Parathyroid adenoma (tissue), 2 donors: ENCODE measurements at regions not wholly inside any gene's neighbourhood (a gene's known extent, or its start where the extent isn't known, plus 50 kb on each side); places are given as distances from the start of the nearest gene placed in this dataset.

ENCODE experiments used
- H2AFZ ChIP-seq: fragments of 300-600 bp; sonication (generic); one replicate; pipeline ENCODE4 v1.7.0; 2017; ENCODE audit warnings: antibody characterized with exemption, mild to moderate bottlenecking
- H3K27ac ChIP-seq: fragments of 300-600 bp; sonication (generic); one replicate; pipeline ENCODE4 v1.7.0; 2017
- H3K27me3 ChIP-seq: fragments of 300-600 bp; sonication (generic); one replicate; pipeline ENCODE4 v1.7.0; 2017; ENCODE audit warnings: low read length; ENCODE audit not compliant: control insufficient read depth, insufficient read depth
- H3K36me3 ChIP-seq: fragments of 300-600 bp; sonication (generic); one replicate; pipeline ENCODE4 v1.7.0; 2017; ENCODE audit warnings: low read length; ENCODE audit not compliant: control insufficient read depth, insufficient read depth
- H3K4me1 ChIP-seq: fragments of 300-600 bp; sonication (generic); one replicate; pipeline ENCODE4 v1.7.0; 2017; ENCODE audit warnings: control low read depth
- H3K4me2 ChIP-seq: fragments of 300-600 bp; sonication (generic); one replicate; pipeline ENCODE4 v1.7.0; 2017; ENCODE audit warnings: low read length
- H3K4me3 ChIP-seq: fragments of 300-600 bp; sonication (generic); one replicate; pipeline ENCODE4 v1.7.0; 2017; ENCODE audit warnings: low read depth, low read length
- H3K79me2 ChIP-seq: fragments of 300-600 bp; sonication (generic); one replicate; pipeline ENCODE4 v1.7.0; 2017; ENCODE audit warnings: control low read depth
- H3K9ac ChIP-seq: fragments of 300-600 bp; sonication (generic); one replicate; pipeline ENCODE4 v1.7.0; 2017; ENCODE audit warnings: mild to moderate bottlenecking
- H3K9me3 ChIP-seq: fragments of 300-600 bp; sonication (generic); one replicate; pipeline ENCODE4 v1.7.0; 2017; ENCODE audit warnings: low read length; ENCODE audit not compliant: control insufficient read depth
- TF ChIP-seq, protein P1 (sequence below): fragments of 300-600 bp; sonication (generic); IDR thresholded peaks from one replicate; pipeline ENCODE4 v1.7.0; 2017; ENCODE audit warnings: antibody characterized with exemption, mild to moderate bottlenecking
- donor health status: primary hyperparathyroidism.

GRCh38 chr4:81557306-81557705 is 85.6 kb upstream of the RASGEF1B start:
- Histone ChIP-seq H3K27ac (no peak overlapping the region), H2AFZ (no peak overlapping the region)
- TF ChIP-seq, protein P1, sequence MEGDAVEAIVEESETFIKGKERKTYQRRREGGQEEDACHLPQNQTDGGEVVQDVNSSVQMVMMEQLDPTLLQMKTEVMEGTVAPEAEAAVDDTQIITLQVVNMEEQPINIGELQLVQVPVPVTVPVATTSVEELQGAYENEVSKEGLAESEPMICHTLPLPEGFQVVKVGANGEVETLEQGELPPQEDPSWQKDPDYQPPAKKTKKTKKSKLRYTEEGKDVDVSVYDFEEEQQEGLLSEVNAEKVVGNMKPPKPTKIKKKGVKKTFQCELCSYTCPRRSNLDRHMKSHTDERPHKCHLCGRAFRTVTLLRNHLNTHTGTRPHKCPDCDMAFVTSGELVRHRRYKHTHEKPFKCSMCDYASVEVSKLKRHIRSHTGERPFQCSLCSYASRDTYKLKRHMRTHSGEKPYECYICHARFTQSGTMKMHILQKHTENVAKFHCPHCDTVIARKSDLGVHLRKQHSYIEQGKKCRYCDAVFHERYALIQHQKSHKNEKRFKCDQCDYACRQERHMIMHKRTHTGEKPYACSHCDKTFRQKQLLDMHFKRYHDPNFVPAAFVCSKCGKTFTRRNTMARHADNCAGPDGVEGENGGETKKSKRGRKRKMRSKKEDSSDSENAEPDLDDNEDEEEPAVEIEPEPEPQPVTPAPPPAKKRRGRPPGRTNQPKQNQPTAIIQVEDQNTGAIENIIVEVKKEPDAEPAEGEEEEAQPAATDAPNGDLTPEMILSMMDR, result no peak

GRCh38 chr4:81555489-81555888 is 83.8 kb upstream of the RASGEF1B start:
- Histone ChIP-seq H3K36me3 (no peaks in the 10 kb centered on the region), H3K27me3 (no peaks in the 10 kb centered on the region), H3K4me2 (no peak overlapping the region), H3K4me1 (no peaks in the 10 kb centered on the region), H2AFZ (peak overlapping the region; percentile 15), H3K9ac (no peak overlapping the region), H3K9me3 (no peaks in the 10 kb centered on the region), H3K4me3 (no peak overlapping the region), H3K79me2 (no peaks in the 10 kb centered on the region), H3K27ac (no peak overlapping the region)
- TF ChIP-seq, protein P1, result no peak

More at GRCh38 chr4:81557306-81557705, 85.6 kb upstream of the RASGEF1B start:
- Histone ChIP-seq H3K9ac (no peak overlapping the region), H3K79me2 (no peaks in the 10 kb centered on the region), H3K27me3 (no peaks in the 10 kb centered on the region), H3K36me3 (no peaks in the 10 kb centered on the region), H3K4me3 (no peak overlapping the region), H3K9me3 (no peaks in the 10 kb centered on the region), H3K4me1 (no peaks in the 10 kb centered on the region), H3K4me2 (no peak overlapping the region)

DNA sequence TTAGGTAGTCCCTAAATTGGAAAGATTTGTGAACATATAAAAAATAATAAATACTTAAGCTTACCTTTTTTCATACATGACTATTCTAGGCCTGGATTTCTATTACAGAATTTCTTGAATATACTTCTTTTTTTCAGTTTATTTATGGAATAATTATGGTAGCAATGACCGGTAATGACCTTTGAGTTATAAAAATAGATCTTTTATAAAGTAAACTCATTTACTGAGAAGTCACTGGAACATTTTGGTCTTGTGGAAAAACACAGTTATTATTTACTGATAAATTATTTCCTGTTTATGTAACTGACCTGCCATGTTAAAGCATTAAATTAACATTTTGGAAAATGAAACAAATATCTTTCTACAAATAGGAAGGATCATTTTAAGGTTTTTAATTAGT is 80.4 kb upstream of the RASGEF1B start:
- Histone ChIP-seq H3K36me3 (no peaks in the 10 kb centered on the region), H3K9me3 (no peaks in the 10 kb centered on the region), H3K4me1 (no peaks in the 10 kb centered on the region), H3K9ac (no peak overlapping the region), H3K4me2 (no peak overlapping the region), H2AFZ (no peak overlapping the region), H3K27me3 (no peaks in the 10 kb centered on the region), H3K79me2 (no peaks in the 10 kb centered on the region), H3K4me3 (no peak overlapping the region), H3K27ac (no peak overlapping the region)
- TF ChIP-seq, protein P1, result no peak

DNA sequence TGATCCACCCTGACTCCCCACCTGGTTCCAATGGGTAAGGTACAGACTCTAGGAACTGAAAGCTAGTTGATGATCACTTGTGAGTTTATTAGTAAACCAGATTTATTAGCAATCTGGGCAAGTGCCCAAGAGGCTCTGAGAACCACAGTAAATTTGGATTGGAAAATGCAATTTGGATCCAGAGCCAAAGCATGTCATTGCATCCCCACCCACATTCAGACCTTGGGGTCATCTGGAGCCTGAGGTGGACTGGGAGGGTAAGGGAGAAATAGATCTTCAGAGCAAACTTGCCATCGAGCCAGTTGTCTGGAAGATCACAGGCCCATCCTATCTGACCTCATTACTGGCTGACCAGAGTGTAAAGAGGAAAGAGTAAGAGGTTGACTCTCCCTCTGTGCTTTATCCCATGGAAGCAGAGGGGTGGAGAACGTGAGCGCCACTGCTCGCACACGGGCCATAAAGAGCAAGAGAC is 78.7 kb upstream of the RASGEF1B start:
- Histone ChIP-seq H3K27ac (no peak overlapping the region), H3K9me3 (no peaks in the 10 kb centered on the region), H3K36me3 (no peaks in the 10 kb centered on the region), H2AFZ (no peak overlapping the region), H3K4me2 (no peak overlapping the region), H3K4me1 (no peaks in the 10 kb centered on the region), H3K27me3 (no peaks in the 10 kb centered on the region), H3K79me2 (no peaks in the 10 kb centered on the region), H3K9ac (no peak overlapping the region), H3K4me3 (no peak overlapping the region)
- TF ChIP-seq, protein P1, result no peak

DNA sequence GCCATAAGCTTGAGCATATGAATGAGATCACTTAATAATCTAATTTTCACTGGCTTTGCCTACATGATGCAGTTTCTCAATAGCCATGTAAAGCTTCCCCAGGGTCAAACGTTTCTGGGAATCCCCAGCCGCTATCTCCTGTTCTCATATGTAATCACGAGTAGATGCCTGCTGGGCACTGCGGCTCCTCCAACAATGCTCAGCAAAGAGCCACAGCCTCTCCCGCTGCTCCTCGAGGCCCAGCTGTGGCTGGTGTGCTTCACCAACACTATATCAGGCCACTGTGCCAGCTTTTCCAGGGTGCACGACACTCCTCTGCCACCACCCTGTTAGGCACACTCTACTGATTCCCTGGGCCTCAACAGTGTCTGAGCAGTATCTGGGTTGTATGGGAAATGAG is 78.3 kb upstream of the RASGEF1B start:
- H3K27me3 ChIP-seq, result no peaks in the 10 kb centered on the region

More for the DNA sequence above, 78.3 kb upstream of the RASGEF1B start:
- Histone ChIP-seq H3K36me3 (no peaks in the 10 kb centered on the region), H3K79me2 (no peaks in the 10 kb centered on the region), H3K9ac (no peak overlapping the region), H2AFZ (no peak overlapping the region), H3K4me3 (no peak overlapping the region), H3K9me3 (no peaks in the 10 kb centered on the region), H3K27ac (no peak overlapping the region), H3K4me1 (no peaks in the 10 kb centered on the region), H3K4me2 (no peak overlapping the region)
- TF ChIP-seq, protein P1, result no peak
